GM18499 (cell line): ENCODE measurements at regions not wholly inside any gene's neighbourhood (a gene's known extent, or its start where the extent isn't known, plus 50 kb on each side); places are given as distances from the start of the nearest gene placed in this dataset.
"Not testable (repeated sequence)": the region's sequence is repeated elsewhere in the genome, so short reads cannot be mapped to it uniquely, and the experiment has no call there.

ENCODE experiments used
- ATAC-seq: cut with Tn5 transposase; IDR thresholded peaks from one replicate; pipeline ENCODE4 v1.9.1; 2021; ENCODE audit warnings: moderate number of reproducible peaks; ENCODE audit not compliant: insufficient read depth, unreplicated experiment

GRCh38 chr20:47972297-47972915 is 187.1 kb upstream of the SULF2 start:
- ATAC-seq: not testable (repeated sequence)

- no peak for ATAC-seq
These were observed 185.9 kb upstream of the SULF2 start for GRCh38 chr20:47971058-47971791.

GRCh38 chr20:47970282-47970903 is 185.1 kb upstream of the SULF2 start:
- ATAC-seq: no peak

GRCh38 chr20:47969426-47969825 is 184.1 kb upstream of the SULF2 start:
- no peak for ATAC-seq

GRCh38 chr20:47968541-47969310 is 183.4 kb upstream of the SULF2 start:
- ATAC-seq: no peak

GRCh38 chr20:47964149-47964548 is 178.9 kb upstream of the SULF2 start:
- ATAC-seq: no peak

GRCh38 chr20:47963022-47963421 is 177.7 kb upstream of the SULF2 start:
- ATAC-seq: no peak

GRCh38 chr20:47962286-47962963 is 177.1 kb upstream of the SULF2 start:
- no peak for ATAC-seq

- no peak for ATAC-seq
These were observed 175.7 kb upstream of the SULF2 start for GRCh38 chr20:47960769-47961541.

- no peak for ATAC-seq
These were observed 175.0 kb upstream of the SULF2 start for GRCh38 chr20:47960277-47960676.

- ATAC-seq: not testable (repeated sequence)
These were observed 172.9 kb upstream of the SULF2 start for GRCh38 chr20:47957989-47958801.

- no peak for ATAC-seq
These were observed 171.9 kb upstream of the SULF2 start for GRCh38 chr20:47957135-47957534.

- no peak for ATAC-seq
These were observed 171.2 kb upstream of the SULF2 start for GRCh38 chr20:47956268-47956995.

GRCh38 chr20:47953471-47953870 is 168.2 kb upstream of the SULF2 start:
- ATAC-seq: no peak

- ATAC-seq: no peak
These were observed 166.8 kb upstream of the SULF2 start for GRCh38 chr20:47952023-47952564.

GRCh38 chr20:47951521-47951971 is 166.3 kb upstream of the SULF2 start:
- no peak for ATAC-seq

- no peak for ATAC-seq
These were observed 165.6 kb upstream of the SULF2 start for GRCh38 chr20:47950913-47951283.
